ENCODE measurements at regions not wholly inside any gene's neighbourhood (a gene's known extent, or its start where the extent isn't known, plus 50 kb on each side); places are given as distances from the start of the nearest gene placed in this dataset.

- no peak for DNase-seq (ENCODE audit: low spot score)
- TF ChIP-seq CTCF (IDR thresholded peaks at IDR 0.05; ENCODE audit: extremely low read depth, missing control alignments), result no peak
Observed at GRCh38 chr9:19682397-19682796, 106.4 kb downstream of the SLC24A2 start.

- DNase-seq (ENCODE audit: low spot score), result no peak
- no peak for TF ChIP-seq CTCF (IDR thresholded peaks at IDR 0.05; ENCODE audit: extremely low read depth, missing control alignments)
Observed at GRCh38 chr9:19681846-19682245, 107.0 kb downstream of the SLC24A2 start.

- TF ChIP-seq CTCF (IDR thresholded peaks at IDR 0.05; ENCODE audit: extremely low read depth, missing control alignments), result no peak
- DNase-seq (ENCODE audit: low spot score), result no peak
Observed at GRCh38 chr9:19677924-19678323, 110.9 kb downstream of the SLC24A2 start.

GRCh38 chr9:19675492-19675891, 113.3 kb downstream of the SLC24A2 start:
- TF ChIP-seq CTCF (IDR thresholded peaks at IDR 0.05; ENCODE audit: extremely low read depth, missing control alignments), result no peak
- no peak for DNase-seq (ENCODE audit: low spot score)

GRCh38 chr9:19666575-19666974, 122.3 kb downstream of the SLC24A2 start:
- no peak for TF ChIP-seq CTCF (IDR thresholded peaks at IDR 0.05; ENCODE audit: extremely low read depth, missing control alignments)
- DNase-seq (ENCODE audit: low spot score), result no peak

- TF ChIP-seq CTCF (IDR thresholded peaks at IDR 0.05; ENCODE audit: extremely low read depth, missing control alignments), result no peak
- DNase-seq (ENCODE audit: low spot score), result peak; percentile 13
Observed at GRCh38 chr9:19665146-19665863, 123.5 kb downstream of the SLC24A2 start.

GRCh38 chr9:19663570-19663969, 125.3 kb downstream of the SLC24A2 start:
- no peak for TF ChIP-seq CTCF (IDR thresholded peaks at IDR 0.05; ENCODE audit: extremely low read depth, missing control alignments)
- DNase-seq (ENCODE audit: low spot score), result no peak
